Bronchial epithelial cell (primary cell): ENCODE measurements at regions not wholly inside any gene's neighbourhood (a gene's known extent, or its start where the extent isn't known, plus 50 kb on each side); places are given as distances from the start of the nearest gene placed in this dataset.

Experiments used
- DNase-seq: peaks from one replicate; pipeline ENCODE4 v3.0.0-alpha.2; 2010; ENCODE audit warnings: low read depth
- FAIRE-seq: peaks from 2 replicates; lab custom pipeline; 2011; peaks lifted over from hg19 to GRCh38; lab: Jason Lieb, UNC
- H3K27me3 ChIP-seq: 2 replicates; pipeline ENCODE4 v1.5.1; 2011; ENCODE audit warnings: low read length; ENCODE audit not compliant: control insufficient read depth, insufficient read depth
- H3K36me3 ChIP-seq: 2 replicates; pipeline ENCODE4 v1.5.1; 2011; ENCODE audit warnings: low read length; ENCODE audit not compliant: control insufficient read depth, insufficient read depth
- H3K4me3 ChIP-seq: 2 replicates; pipeline ENCODE4 v1.5.1; 2011; ENCODE audit warnings: mild to moderate bottlenecking, low read depth, low read length, control low read depth
- CTCF ChIP-seq: IDR thresholded peaks from 2 replicates; pipeline ENCODE4 v1.5.1; 2011; ENCODE audit warnings: mild to moderate bottlenecking, moderate library complexity, low read length, control low read depth, inconsistent platforms; ENCODE audit not compliant: insufficient read depth, severe bottlenecking

- no peak for TF ChIP-seq CTCF
- DNase-seq (no peak), FAIRE-seq (no peak)
- Histone ChIP-seq H3K27me3 (no peaks in the 10 kb centered on the region), H3K36me3 (no peaks in the 10 kb centered on the region), H3K4me3 (no peak overlapping the region)
Measured at GRCh38 chr4:181970366-181970765, 272.8 kb upstream of the TENM3 start.

GRCh38 chr4:181971411-181971810 is 271.8 kb upstream of the TENM3 start:
- DNase-seq (no peak), FAIRE-seq (no peak)
- no peaks in the 10 kb centered on the region for H3K36me3 ChIP-seq
- no peaks in the 10 kb centered on the region for H3K27me3 ChIP-seq
- no peak overlapping the region for H3K4me3 ChIP-seq
- TF ChIP-seq CTCF = no peak

GRCh38 chr4:181971973-181972372 is 271.2 kb upstream of the TENM3 start:
- no peaks in the 10 kb centered on the region for H3K27me3 ChIP-seq
- no peaks in the 10 kb centered on the region for H3K36me3 ChIP-seq
- FAIRE-seq (no peak), DNase-seq (peak; percentile 22)
- H3K4me3 ChIP-seq = no peak overlapping the region
- no peak for TF ChIP-seq CTCF

GRCh38 chr4:181976764-181977163 is 266.4 kb upstream of the TENM3 start:
- no peak for DNase-seq

GRCh38 chr4:181982437-181982836 is 260.8 kb upstream of the TENM3 start:
- Histone ChIP-seq H3K36me3 (no peaks in the 10 kb centered on the region), H3K27me3 (no peaks in the 10 kb centered on the region), H3K4me3 (no peak overlapping the region)
- FAIRE-seq = no peak
- no peak for TF ChIP-seq CTCF
- no peak for DNase-seq

More at GRCh38 chr4:181976764-181977163, 266.4 kb upstream of the TENM3 start:
- no peak for FAIRE-seq
- no peak for TF ChIP-seq CTCF
- Histone ChIP-seq H3K27me3 (no peaks in the 10 kb centered on the region), H3K4me3 (no peak overlapping the region), H3K36me3 (no peaks in the 10 kb centered on the region)

GRCh38 chr4:181982856-181983255 is 260.3 kb upstream of the TENM3 start:
- no peaks in the 10 kb centered on the region for H3K27me3 ChIP-seq
- no peak for TF ChIP-seq CTCF
- no peak overlapping the region for H3K4me3 ChIP-seq
- H3K36me3 ChIP-seq = no peaks in the 10 kb centered on the region
- FAIRE-seq (no peak), DNase-seq (no peak)
